Stimulated activated naive CD4-positive, alpha-beta T cell (primary cell): ENCODE measurements at regions not wholly inside any gene's neighbourhood (a gene's known extent, or its start where the extent isn't known, plus 50 kb on each side); places are given as distances from the start of the nearest gene placed in this dataset.

Experiments used
- DNase-seq, 6 experiments: peaks; one replicate each; lab custom pipeline; 2025; lab: John Stamatoyannopoulos, UW

GRCh38 chr14:25101276-25101675 is 51.3 kb upstream of the STXBP6 start:
- no peak for DNase-seq
